ENCODE measurements at regions not wholly inside any gene's neighbourhood (a gene's known extent, or its start where the extent isn't known, plus 50 kb on each side); places are given as distances from the start of the nearest gene placed in this dataset.

DNA sequence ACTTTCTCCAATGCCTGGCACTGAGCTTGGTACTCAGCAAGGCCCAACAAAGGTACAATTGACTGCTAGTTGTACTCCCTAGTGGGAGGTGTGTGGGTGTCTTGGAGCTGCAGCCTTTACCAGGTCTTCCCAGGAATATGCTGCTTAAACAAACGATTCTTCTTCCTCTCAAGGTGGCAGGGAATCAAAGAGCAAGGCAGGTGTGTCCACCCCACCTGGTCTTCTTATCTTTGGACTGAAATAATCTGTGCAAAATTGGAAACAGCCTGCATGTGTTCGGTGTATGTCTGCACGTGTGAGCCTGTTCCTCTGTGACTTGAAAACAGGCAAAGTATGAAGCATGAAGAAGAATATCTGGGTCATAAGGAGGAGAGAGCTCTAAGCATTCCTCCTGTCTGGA lies 235.3 kb downstream of the PTTG2 start:
- POLR2A ChIA-PET: interaction anchor here (0.8 to 1.5 kb wide), 3 partner anchors 15 to 85 kb away, joined by 3 to 4 read pairs (median 4); no protein-coding TSS in a partner anchor
- intact Hi-C loops (cut with micrococcal nuclease): no loop called here
- WGBS (ENCODE audit: insufficient coverage, low coverage, missing lambda C conversion rate): 0% methylated on average over 3 of the region's 3 CpGs
- TF ChIP-seq ZNF408 (CRISPR knock-in tag; IDR thresholded peaks at IDR 0.05; ENCODE audit: low read depth) (no peak), NR2C2 (CRISPR knock-in tag; IDR thresholded peaks at IDR 0.05) (no peak), NR2C2 (tag; IDR thresholded peaks at IDR 0.05) (no peak), JUND (IDR thresholded peaks at IDR 0.05; ENCODE audit: borderline replicate concordance, low read depth, low read length) (no peak), JUND (tag; IDR thresholded peaks at IDR 0.05; ENCODE audit: borderline replicate concordance, low read depth, low read length) (no peak), TAF7 (tag; IDR thresholded peaks at IDR 0.05) (no peak), CTBP1 (IDR thresholded peaks at IDR 0.05; ENCODE audit: borderline replicate concordance) (no peak), ELF4 (CRISPR knock-in tag; IDR thresholded peaks at IDR 0.05) (no peak), CCAR2 (IDR thresholded peaks at IDR 0.05; ENCODE audit: low read depth, low read length) (no peak), JUNB (CRISPR knock-in tag; conservative IDR thresholded peaks at IDR 0.05) (no peak), PHTF2 (CRISPR knock-in tag; IDR thresholded peaks at IDR 0.05) (no peak), PCBP2 (IDR thresholded peaks at IDR 0.05; ENCODE audit: low read depth, low read length, poor library complexity, severe bottlenecking) (no peak)
- TF ChIP-seq, protein P1, sequence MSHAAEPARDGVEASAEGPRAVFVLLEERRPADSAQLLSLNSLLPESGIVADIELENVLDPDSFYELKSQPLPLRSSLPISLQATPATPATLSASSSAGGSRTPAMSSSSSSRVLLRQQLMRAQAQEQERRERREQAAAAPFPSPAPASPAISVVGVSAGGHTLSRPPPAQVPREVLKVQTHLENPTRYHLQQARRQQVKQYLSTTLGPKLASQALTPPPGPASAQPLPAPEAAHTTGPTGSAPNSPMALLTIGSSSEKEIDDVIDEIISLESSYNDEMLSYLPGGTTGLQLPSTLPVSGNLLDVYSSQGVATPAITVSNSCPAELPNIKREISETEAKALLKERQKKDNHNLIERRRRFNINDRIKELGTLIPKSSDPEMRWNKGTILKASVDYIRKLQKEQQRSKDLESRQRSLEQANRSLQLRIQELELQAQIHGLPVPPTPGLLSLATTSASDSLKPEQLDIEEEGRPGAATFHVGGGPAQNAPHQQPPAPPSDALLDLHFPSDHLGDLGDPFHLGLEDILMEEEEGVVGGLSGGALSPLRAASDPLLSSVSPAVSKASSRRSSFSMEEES (CRISPR knock-in tag; IDR thresholded peaks at IDR 0.05): no peak
- TF ChIP-seq, protein P2, sequence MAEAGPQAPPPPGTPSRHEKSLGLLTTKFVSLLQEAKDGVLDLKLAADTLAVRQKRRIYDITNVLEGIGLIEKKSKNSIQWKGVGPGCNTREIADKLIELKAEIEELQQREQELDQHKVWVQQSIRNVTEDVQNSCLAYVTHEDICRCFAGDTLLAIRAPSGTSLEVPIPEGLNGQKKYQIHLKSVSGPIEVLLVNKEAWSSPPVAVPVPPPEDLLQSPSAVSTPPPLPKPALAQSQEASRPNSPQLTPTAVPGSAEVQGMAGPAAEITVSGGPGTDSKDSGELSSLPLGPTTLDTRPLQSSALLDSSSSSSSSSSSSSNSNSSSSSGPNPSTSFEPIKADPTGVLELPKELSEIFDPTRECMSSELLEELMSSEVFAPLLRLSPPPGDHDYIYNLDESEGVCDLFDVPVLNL (CRISPR knock-in tag; IDR thresholded peaks at IDR 0.05; ENCODE audit: low read depth): no peak

More for the DNA sequence above, 235.3 kb downstream of the PTTG2 start:
- DNase-seq (ENCODE audit: extremely low read depth in 1 of 4, low spot score in 3 of 4) (no peak), ATAC-seq (no peak), FAIRE-seq (no peak)
- Histone ChIP-seq H3K9me1 (ENCODE audit: control insufficient read depth, insufficient read depth, low read length) (no peaks in the 10 kb centered on the region), H2AFZ (ENCODE audit: low read depth, low read length) (no peak overlapping the region), H3K9me3 (replicated peaks; ENCODE audit: control insufficient read depth, insufficient read depth, low read depth, low read length) (no peaks in the 10 kb centered on the region), H3K9ac (ENCODE audit: insufficient read depth in 1 of 2, low read depth in 2 of 2, low read length in 2 of 2) (no peak overlapping the region), H3K27ac (ENCODE audit: extremely low read depth, low read depth, low read length) (no peak overlapping the region), H3K27me3 (ENCODE audit: control insufficient read depth in 2 of 2, insufficient read depth in 2 of 2, low read length in 2 of 2) (peaks cover 0 to 5% of the 10 kb centered on the region in 2 experiments; a peak in 1 of 5 replicates), H3K36me3 (ENCODE audit: control insufficient read depth, insufficient read depth, low read length) (no peaks in the 10 kb centered on the region), H3K4me1 (replicated peaks in 1 of 2; ENCODE audit: control insufficient read depth in 2 of 2, insufficient read depth in 2 of 2, low read length in 2 of 2) (no peaks in the 10 kb centered on the region), H3K79me2 (ENCODE audit: control insufficient read depth, insufficient read depth, low read length) (no peaks in the 10 kb centered on the region), H3K4me2 (ENCODE audit: insufficient read depth, low read length) (no peak overlapping the region), H4K20me1 (replicated peaks; ENCODE audit: control insufficient read depth, insufficient read depth, low read length) (no peaks in the 10 kb centered on the region), H3K4me3 (no peak overlapping the region)
- CTCF ChIA-PET (ENCODE audit: low intra/inter-chr PET ratio): no interaction called here
- BruUV-seq (replicated peaks): no TSS peak
- in situ Hi-C loops (cut with MboI): no loop called here

All from K562 (cell line).